Nephron (organoid): ENCODE measurements at regions not wholly inside any gene's neighbourhood (a gene's known extent, or its start where the extent isn't known, plus 50 kb on each side); places are given as distances from the start of the nearest gene placed in this dataset.

Experiments
- H3K27ac Mint-ChIP-seq, 3 experiments: 2 replicates each; pipeline ENCODE4 v1.8.0; 2020; ENCODE audit warnings: mixed read lengths in 3 of 3, mild to moderate bottlenecking in 2 of 3, moderate library complexity in 1 of 3
- H3K27me3 Mint-ChIP-seq: 2 replicates; pipeline ENCODE4 v1.8.0; 2021; ENCODE audit warnings: low read depth, mild to moderate bottlenecking, moderate library complexity, mixed read lengths
- H3K36me3 Mint-ChIP-seq: 2 replicates; pipeline ENCODE4 v1.8.0; 2020; ENCODE audit warnings: low read depth, mixed read lengths
- H3K4me1 Mint-ChIP-seq: 2 replicates; pipeline ENCODE4 v1.8.0; 2020; ENCODE audit warnings: mixed read lengths
- H3K4me3 Mint-ChIP-seq, 3 experiments: 2 replicates each; pipeline ENCODE4 v1.8.0; 2020; ENCODE audit warnings: mild to moderate bottlenecking in 3 of 3, mixed read lengths in 3 of 3, moderate library complexity in 2 of 3
- H3K9me3 Mint-ChIP-seq: 2 replicates; pipeline ENCODE4 v1.8.0; 2020; ENCODE audit warnings: mixed read lengths
- CTCF ChIP-seq, 3 experiments: fragments of 200-600 bp; sonication (generic); IDR thresholded peaks; one replicate each; pipeline ENCODE4 v1.5.0; 2021; ENCODE audit warnings: antibody characterized with exemption in 3 of 3; ENCODE audit not compliant: unreplicated experiment in 3 of 3

- H3K27ac Mint-ChIP-seq = no peak overlapping the region
- H3K36me3 Mint-ChIP-seq = no peaks in the 10 kb centered on the region
- TF ChIP-seq CTCF (IDR thresholded peaks at IDR 0.05; ENCODE audit: unreplicated experiment in 3 of 3) = peak; percentile 47 to 62 (median 48)
- no peaks in the 10 kb centered on the region for H3K4me1 Mint-ChIP-seq
- peaks cover 5% of the 10 kb centered on the region for H3K9me3 Mint-ChIP-seq
- H3K4me3 Mint-ChIP-seq = no peak overlapping the region
- H3K27me3 Mint-ChIP-seq = no peaks in the 10 kb centered on the region
These were observed 532.4 kb downstream of the ANXA1 start for GRCh38 chr9:73683862-73684591.

- TF ChIP-seq CTCF (IDR thresholded peaks at IDR 0.05; ENCODE audit: unreplicated experiment in 3 of 3) = no peak
- no peak overlapping the region for H3K27ac Mint-ChIP-seq
- no peaks in the 10 kb centered on the region for H3K36me3 Mint-ChIP-seq
- H3K4me3 Mint-ChIP-seq = no peak overlapping the region
- peaks cover 5% of the 10 kb centered on the region for H3K9me3 Mint-ChIP-seq
- H3K27me3 Mint-ChIP-seq = no peaks in the 10 kb centered on the region
- H3K4me1 Mint-ChIP-seq = no peaks in the 10 kb centered on the region
These were observed 532.9 kb downstream of the ANXA1 start for GRCh38 chr9:73684601-73685000.

GRCh38 chr9:73685786-73686185 lies 534.1 kb downstream of the ANXA1 start:
- H3K27me3 Mint-ChIP-seq = no peaks in the 10 kb centered on the region
- no peak overlapping the region for H3K27ac Mint-ChIP-seq
- no peaks in the 10 kb centered on the region for H3K36me3 Mint-ChIP-seq
- no peak overlapping the region for H3K4me3 Mint-ChIP-seq
- H3K4me1 Mint-ChIP-seq = no peaks in the 10 kb centered on the region
- peaks cover 5% of the 10 kb centered on the region for H3K9me3 Mint-ChIP-seq
- TF ChIP-seq CTCF (IDR thresholded peaks at IDR 0.05; ENCODE audit: unreplicated experiment in 3 of 3) = no peak

GRCh38 chr9:73689051-73689870 lies 537.6 kb downstream of the ANXA1 start:
- TF ChIP-seq CTCF (IDR thresholded peaks at IDR 0.05; ENCODE audit: unreplicated experiment in 3 of 3) = no peak
- no peaks in the 10 kb centered on the region for H3K27me3 Mint-ChIP-seq
- no peak overlapping the region for H3K4me3 Mint-ChIP-seq
- H3K27ac Mint-ChIP-seq = no peak overlapping the region
- no peaks in the 10 kb centered on the region for H3K9me3 Mint-ChIP-seq
- no peaks in the 10 kb centered on the region for H3K36me3 Mint-ChIP-seq
- no peaks in the 10 kb centered on the region for H3K4me1 Mint-ChIP-seq

GRCh38 chr9:73701415-73702057 lies 549.9 kb downstream of the ANXA1 start:
- Mint-ChIP-seq H3K27me3 (no peaks in the 10 kb centered on the region), H3K36me3 (no peaks in the 10 kb centered on the region), H3K9me3 (no peaks in the 10 kb centered on the region), H3K4me1 (no peaks in the 10 kb centered on the region), H3K4me3 (no peak overlapping the region), H3K27ac (no peak overlapping the region)
- no peak for TF ChIP-seq CTCF (IDR thresholded peaks at IDR 0.05; ENCODE audit: unreplicated experiment in 3 of 3)
